CD4-positive, alpha-beta memory T cell (primary cell): ENCODE measurements at regions not wholly inside any gene's neighbourhood (a gene's known extent, or its start where the extent isn't known, plus 50 kb on each side); places are given as distances from the start of the nearest gene placed in this dataset.

ENCODE experiments used
- CTCF ChIA-PET: fragments of 350-600 bp; sonication (Branson Sonifier 250); formaldehyde crosslinking; loops from one replicate; lab custom pipeline; 2021; ENCODE audit warnings: inconsistent platforms; ENCODE audit not compliant: partially characterized antibody; lab: Charles Lee
- POLR2A ChIA-PET: fragments of 350-600 bp; sonication (Branson Sonifier 250); formaldehyde crosslinking; loops from one replicate; lab custom pipeline; 2021; ENCODE audit not compliant: partially characterized antibody; lab: Charles Lee
- DNase-seq, 5 donors: peaks; one replicate each; pipeline versions ENCODE4 v3.0.0 to v3.0.0-alpha.2; 2020 to 2022; ENCODE audit warnings: mixed read lengths in 1 of 5
- H3K27ac ChIP-seq: one replicate; pipeline ENCODE4 v1.7.0; 2013; ENCODE audit warnings: low read depth, low read length
- H3K27me3 ChIP-seq: 2 replicates; pipeline ENCODE4 v1.7.0; 2013; ENCODE audit warnings: mild to moderate bottlenecking, low read length, moderate library complexity; ENCODE audit not compliant: insufficient read depth
- H3K36me3 ChIP-seq: 2 replicates; pipeline ENCODE4 v1.7.0; 2013; ENCODE audit warnings: mild to moderate bottlenecking, low read length, moderate library complexity; ENCODE audit not compliant: insufficient read depth
- H3K4me1 ChIP-seq: 2 replicates; pipeline ENCODE4 v1.7.0; 2013; ENCODE audit warnings: mild to moderate bottlenecking, low read length, moderate library complexity; ENCODE audit not compliant: insufficient read depth
- H3K4me3 ChIP-seq, 2 donors: one replicate each; pipeline ENCODE4 v1.7.0; 2013; ENCODE audit warnings: low read length in 2 of 2, mild to moderate bottlenecking in 1 of 2
- H3K9me3 ChIP-seq, 2 donors: one replicate each; pipeline ENCODE4 v1.7.0; 2013; ENCODE audit warnings: low read length in 2 of 2, control low read depth in 1 of 2; ENCODE audit not compliant: control insufficient read depth in 1 of 2
- H3K27ac Mint-ChIP-seq, 7 donors: one replicate each; pipeline ENCODE4 v1.8.0; 2020 to 2021; ENCODE audit warnings: mixed read lengths in 7 of 7, mild to moderate bottlenecking in 6 of 7, inconsistent platforms in 3 of 7, moderate library complexity in 3 of 7
- H3K27me3 Mint-ChIP-seq, 2 donors: one replicate each; pipeline ENCODE4 v1.8.0; 2020 to 2021; ENCODE audit warnings: mixed read lengths in 2 of 2
- H3K36me3 Mint-ChIP-seq, 2 donors: one replicate each; pipeline ENCODE4 v1.8.0; 2020 to 2021; ENCODE audit warnings: mixed read lengths in 2 of 2, inconsistent platforms in 1 of 2, mild to moderate bottlenecking in 1 of 2
- H3K4me1 Mint-ChIP-seq, 4 donors: one replicate each; pipeline ENCODE4 v1.8.0; 2020 to 2021; ENCODE audit warnings: mixed read lengths in 4 of 4, mild to moderate bottlenecking in 1 of 4
- H3K4me3 Mint-ChIP-seq, 8 donors: one replicate each; pipeline ENCODE4 v1.8.0; 2020 to 2021; ENCODE audit warnings: mixed read lengths in 8 of 8, mild to moderate bottlenecking in 7 of 8, moderate library complexity in 6 of 8, inconsistent platforms in 3 of 8
- H3K9me3 Mint-ChIP-seq, 8 donors: one replicate each; pipeline ENCODE4 v1.8.0; 2020 to 2021; ENCODE audit warnings: mixed read lengths in 8 of 8, mild to moderate bottlenecking in 5 of 8, inconsistent platforms in 3 of 8, moderate library complexity in 1 of 8
- intact Hi-C: fragments of 100-400 bp; cut with micrococcal nuclease; formaldehyde crosslinking; loops from one replicate; pipeline ENCODE4 v1.15.1; 2023

DNA sequence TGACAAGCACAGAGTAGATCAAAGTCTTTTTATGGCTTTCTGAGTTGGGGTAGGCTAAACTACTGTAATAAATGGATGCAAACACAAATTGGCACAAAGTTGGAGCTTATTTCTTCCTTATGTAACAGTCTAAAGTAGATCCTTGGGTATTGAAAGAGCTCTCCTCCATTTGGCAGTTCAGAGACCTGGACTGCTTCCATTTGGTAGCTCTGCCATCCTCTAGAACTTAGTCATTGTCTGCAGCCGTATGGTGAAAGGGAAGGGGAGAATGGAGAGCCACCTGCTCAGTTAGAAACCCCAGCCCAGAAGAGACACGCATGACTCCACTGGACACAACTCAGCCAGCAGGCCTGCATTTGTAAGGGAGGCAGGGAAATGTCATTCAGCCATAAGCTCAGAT lies 345.0 kb downstream of the DMAC1 start:
- intact Hi-C loops, result no loop called here
- Histone ChIP-seq H3K4me3 (no peak overlapping the region), H3K27me3 (no peaks in the 10 kb centered on the region), H3K4me1 (no peaks in the 10 kb centered on the region), H3K9me3 (no peaks in the 10 kb centered on the region), H3K36me3 (no peaks in the 10 kb centered on the region), H3K27ac (no peak overlapping the region)
- Mint-ChIP-seq H3K36me3 (no peaks in the 10 kb centered on the region), H3K4me1 (no peaks in the 10 kb centered on the region), H3K27me3 (peaks cover 2 to 4% of the 10 kb centered on the region in 2 donors), H3K9me3 (no peaks in the 10 kb centered on the region), H3K4me3 (no peak overlapping the region), H3K27ac (no peak overlapping the region)
- CTCF ChIA-PET, result no interaction called here
- POLR2A ChIA-PET, result no interaction called here
- no peak for DNase-seq

DNA sequence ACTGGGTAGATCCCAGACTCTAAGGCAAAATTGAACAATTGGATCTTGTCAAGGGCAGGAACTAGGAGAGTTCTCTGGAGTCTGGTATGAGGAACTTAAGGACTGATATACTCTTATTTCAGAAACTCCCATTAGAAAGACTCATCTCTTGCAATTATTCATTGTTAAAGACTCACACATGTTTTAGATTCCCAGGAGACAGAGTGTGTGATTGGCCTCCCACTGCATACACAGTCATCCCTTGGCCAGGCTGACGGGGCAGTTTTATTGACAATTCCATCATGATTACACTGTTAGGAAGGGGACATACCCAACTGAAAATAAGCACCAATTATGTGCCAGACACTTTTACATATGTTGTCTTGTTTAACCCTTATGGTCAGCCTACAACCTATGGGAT lies 347.2 kb downstream of the DMAC1 start:
- Histone ChIP-seq H3K4me1 (no peaks in the 10 kb centered on the region), H3K4me3 (no peak overlapping the region), H3K36me3 (no peaks in the 10 kb centered on the region), H3K9me3 (no peaks in the 10 kb centered on the region), H3K27ac (no peak overlapping the region), H3K27me3 (no peaks in the 10 kb centered on the region)
- Mint-ChIP-seq H3K27me3 (peaks cover 1 to 2% of the 10 kb centered on the region in 2 donors), H3K36me3 (no peaks in the 10 kb centered on the region), H3K27ac (no peak overlapping the region), H3K4me1 (no peaks in the 10 kb centered on the region), H3K4me3 (no peak overlapping the region), H3K9me3 (no peaks in the 10 kb centered on the region)
- POLR2A ChIA-PET, result no interaction called here
- CTCF ChIA-PET, result no interaction called here
- DNase-seq, result no peak
- intact Hi-C loops, result no loop called here

- POLR2A ChIA-PET, result no interaction called here
- Mint-ChIP-seq H3K9me3 (no peaks in the 10 kb centered on the region), H3K27me3 (peaks cover under 1 to 2% of the 10 kb centered on the region in 2 donors), H3K4me3 (no peak overlapping the region), H3K36me3 (no peaks in the 10 kb centered on the region), H3K4me1 (no peaks in the 10 kb centered on the region), H3K27ac (no peak overlapping the region)
- no peaks in the 10 kb centered on the region for H3K27me3 ChIP-seq
- CTCF ChIA-PET, result no interaction called here
- H3K36me3 ChIP-seq, result no peaks in the 10 kb centered on the region
- H3K4me3 ChIP-seq, result no peak overlapping the region
- H3K4me1 ChIP-seq, result no peaks in the 10 kb centered on the region
- no peak overlapping the region for H3K27ac ChIP-seq
- H3K9me3 ChIP-seq, result no peaks in the 10 kb centered on the region
- DNase-seq, result no peak
- intact Hi-C loops, result no loop called here
Observed at GRCh38 chr9:7451062-7451461, 348.5 kb downstream of the DMAC1 start.

GRCh38 chr9:7443541-7443940 lies 356.0 kb downstream of the DMAC1 start:
- intact Hi-C loops, result no loop called here
- DNase-seq, result no peak
- Mint-ChIP-seq H3K4me1 (no peaks in the 10 kb centered on the region), H3K4me3 (no peak overlapping the region), H3K27ac (no peak overlapping the region), H3K9me3 (peaks cover 0 to 2% (median 0%) of the 10 kb centered on the region in 8 donors), H3K36me3 (no peaks in the 10 kb centered on the region), H3K27me3 (peaks cover 2 to 3% of the 10 kb centered on the region in 2 donors)
- H3K36me3 ChIP-seq, result no peaks in the 10 kb centered on the region
- ChIA-PET POLR2A (no interaction called here), CTCF (no interaction called here)
- H3K9me3 ChIP-seq, result no peaks in the 10 kb centered on the region
- no peak overlapping the region for H3K27ac ChIP-seq
- no peaks in the 10 kb centered on the region for H3K27me3 ChIP-seq
- no peak overlapping the region for H3K4me3 ChIP-seq
- H3K4me1 ChIP-seq, result no peaks in the 10 kb centered on the region

GRCh38 chr9:7439355-7439995 lies 360.1 kb downstream of the DMAC1 start:
- no peaks in the 10 kb centered on the region for H3K9me3 ChIP-seq
- no peak overlapping the region for H3K4me3 Mint-ChIP-seq
- no peaks in the 10 kb centered on the region for H3K4me1 Mint-ChIP-seq
- DNase-seq, result no peak
- H3K27ac ChIP-seq, result no peak overlapping the region
- H3K36me3 ChIP-seq, result no peaks in the 10 kb centered on the region
- H3K27me3 ChIP-seq, result no peaks in the 10 kb centered on the region
- H3K4me1 ChIP-seq, result no peaks in the 10 kb centered on the region
- peaks cover 0 to 6% (median 0%) of the 10 kb centered on the region in 8 donors for H3K9me3 Mint-ChIP-seq
- no peak overlapping the region for H3K4me3 ChIP-seq
- CTCF ChIA-PET, result no interaction called here
- POLR2A ChIA-PET, result no interaction called here
- intact Hi-C loops, result no loop called here
- peaks cover 3 to 4% of the 10 kb centered on the region in 2 donors for H3K27me3 Mint-ChIP-seq
- H3K36me3 Mint-ChIP-seq, result no peaks in the 10 kb centered on the region
- H3K27ac Mint-ChIP-seq, result no peak overlapping the region

- Mint-ChIP-seq H3K27me3 (peaks cover 1 to 2% of the 10 kb centered on the region in 2 donors), H3K4me1 (no peaks in the 10 kb centered on the region), H3K4me3 (no peak overlapping the region), H3K27ac (no peak overlapping the region), H3K9me3 (peaks cover 0 to 24% (median 16%) of the 10 kb centered on the region in 8 donors), H3K36me3 (no peaks in the 10 kb centered on the region)
- H3K27me3 ChIP-seq, result no peaks in the 10 kb centered on the region
- intact Hi-C loops, result no loop called here
- H3K4me3 ChIP-seq, result no peak overlapping the region
- H3K4me1 ChIP-seq, result no peaks in the 10 kb centered on the region
- no peak for DNase-seq
- POLR2A ChIA-PET, result no interaction called here
- CTCF ChIA-PET, result no interaction called here
- H3K27ac ChIP-seq, result no peak overlapping the region
- H3K36me3 ChIP-seq, result no peaks in the 10 kb centered on the region
- no peaks in the 10 kb centered on the region for H3K9me3 ChIP-seq
Observed at GRCh38 chr9:7436754-7437153, 362.8 kb downstream of the DMAC1 start.

DNA sequence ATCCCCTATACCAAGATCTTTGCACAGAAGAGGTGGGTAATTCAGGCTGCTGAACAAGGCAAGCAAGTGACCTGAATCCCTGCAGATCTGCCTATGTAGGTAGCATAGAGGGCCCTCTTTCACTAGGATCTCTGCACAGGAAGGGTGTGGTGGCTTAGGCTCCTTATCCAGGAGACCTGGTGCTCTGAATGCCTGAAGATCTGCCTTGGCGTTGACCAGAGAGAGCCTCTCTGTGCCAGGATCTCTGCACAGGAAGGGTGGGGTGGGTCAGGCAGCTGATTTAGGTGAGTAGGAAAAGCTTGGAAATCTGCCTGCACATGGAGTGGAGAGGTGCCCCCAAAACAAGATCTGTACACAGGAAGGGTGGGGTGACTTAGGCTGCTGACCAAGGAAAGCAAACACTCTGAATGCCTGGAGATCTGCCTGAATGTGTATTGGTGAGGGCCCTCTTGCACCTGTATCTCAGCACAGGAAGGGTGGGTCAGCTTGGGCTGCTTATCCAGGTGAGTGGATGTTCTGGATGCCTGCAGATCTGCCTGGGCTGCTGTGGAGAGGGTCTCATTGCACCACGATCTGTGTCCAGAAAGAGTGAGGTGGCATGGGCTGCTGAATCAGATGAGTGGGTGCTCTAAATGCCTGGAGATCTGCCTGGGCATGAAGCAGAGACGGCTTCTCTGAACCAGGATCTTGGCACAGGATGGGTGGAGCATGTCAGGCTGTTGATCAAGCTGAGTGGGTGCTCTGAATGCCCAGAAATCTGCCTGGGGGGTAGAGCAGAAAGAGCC lies 365.9 kb downstream of the DMAC1 start:
- Histone ChIP-seq H3K36me3 (no peaks in the 10 kb centered on the region), H3K27ac (no peak overlapping the region), H3K9me3 (no peaks in the 10 kb centered on the region), H3K4me1 (no peaks in the 10 kb centered on the region), H3K27me3 (no peaks in the 10 kb centered on the region), H3K4me3 (no peak overlapping the region)
- ChIA-PET POLR2A (no interaction called here), CTCF (no interaction called here)
- H3K36me3 Mint-ChIP-seq, result no peaks in the 10 kb centered on the region
- H3K4me1 Mint-ChIP-seq, result no peaks in the 10 kb centered on the region
- H3K9me3 Mint-ChIP-seq, result peaks cover 5 to 42% (median 30%) of the 10 kb centered on the region in 8 donors
- intact Hi-C loops, result no loop called here
- H3K4me3 Mint-ChIP-seq, result no peak overlapping the region
- peak overlapping the region in 1 of 7 donors; percentile 19 for H3K27ac Mint-ChIP-seq
- H3K27me3 Mint-ChIP-seq, result peaks cover 1 to 2% of the 10 kb centered on the region in 2 donors
- no peak for DNase-seq
